Endothelial cell of umbilical vein (primary cell): ENCODE measurements at regions not wholly inside any gene's neighbourhood (a gene's known extent, or its start where the extent isn't known, plus 50 kb on each side); places are given as distances from the start of the nearest gene placed in this dataset.

Experiments used
- BruUV-seq: library from RNA; stranded (reverse); fragments of 400-500 nt; replicated peaks from 2 replicates; lab custom pipeline; 2021; lab: Mats Ljungman, UMichigan
- CTCF ChIA-PET: fragments of 300-600, 350-600 bp; sonication (Branson Sonifier 250); formaldehyde crosslinking; loops from one replicate; lab custom pipeline; 2021; ENCODE audit warnings: antibody characterized with exemption, inconsistent platforms; lab: Charles Lee
- POLR2A ChIA-PET: fragments of 300-600, 350-600 bp; sonication (Branson Sonifier 250); formaldehyde crosslinking; loops from one replicate; lab custom pipeline; 2021; ENCODE audit warnings: antibody characterized with exemption, inconsistent platforms; lab: Charles Lee
- DNase-seq: peaks from one replicate; pipeline ENCODE4 v3.0.0-alpha.2; 2011; ENCODE audit warnings: low read depth, low spot score
- FAIRE-seq: peaks from 2 replicates; lab custom pipeline; 2011; peaks lifted over from hg19 to GRCh38; lab: Jason Lieb, UNC
- H2AFZ ChIP-seq: 2 replicates; pipeline ENCODE4 v1.6.0; 2012; ENCODE audit warnings: low read depth, low read length, control low read depth, inconsistent platforms
- H3K27ac ChIP-seq: 2 replicates; pipeline ENCODE4 v1.5.1; 2011; ENCODE audit warnings: low read depth, mild to moderate bottlenecking, control low read depth, low read length, moderate library complexity; ENCODE audit not compliant: insufficient read depth
- H3K27me3 ChIP-seq, 2 experiments: 2 replicates each; pipeline versions ENCODE4 v1.6.0 to v1.6.1; 2011; ENCODE audit warnings: low read length in 2 of 2, mixed read lengths in 1 of 2; ENCODE audit not compliant: control insufficient read depth in 2 of 2, insufficient read depth in 2 of 2
- H3K36me3 ChIP-seq, 2 experiments: 2 replicates in 1 of 2; 3 replicates in 1 of 2; pipeline ENCODE4 v1.5.1; 2011; ENCODE audit warnings: low read length in 2 of 2, mild to moderate bottlenecking in 1 of 2, moderate library complexity in 1 of 2; ENCODE audit not compliant: control insufficient read depth in 2 of 2, insufficient read depth in 2 of 2; ENCODE audit errors: extremely low read depth in 1 of 2
- H3K4me1 ChIP-seq: 3 replicates; pipeline ENCODE4 v1.5.1; 2011; ENCODE audit warnings: mild to moderate bottlenecking, low read length; ENCODE audit not compliant: control insufficient read depth, insufficient read depth; ENCODE audit errors: extremely low read depth
- H3K4me2 ChIP-seq: 2 replicates; pipeline ENCODE4 v1.6.1; 2011; ENCODE audit warnings: low read length, control low read depth, mixed read lengths; ENCODE audit not compliant: insufficient read depth
- H3K4me3 ChIP-seq, 3 experiments: fragments of 200-600 bp in 1 of 3; sonication (generic), shearing (Covaris generic) in 1 of 3; replicated peaks in 1 of 3; 2 replicates each; pipeline ENCODE4 v1.5.1; 2011 to 2016; ENCODE audit warnings: control low read depth in 3 of 3, low read length in 3 of 3, mild to moderate bottlenecking in 2 of 3, inconsistent platforms in 1 of 3, low read depth in 1 of 3, moderate library complexity in 1 of 3; ENCODE audit not compliant: insufficient read depth in 1 of 3
- H3K79me2 ChIP-seq: 2 replicates; pipeline ENCODE4 v1.6.0; 2012; ENCODE audit warnings: low read length, inconsistent platforms; ENCODE audit not compliant: control insufficient read depth, insufficient read depth
- H3K9ac ChIP-seq: replicated peaks from 2 replicates; pipeline ENCODE3; 2011; ENCODE audit warnings: low read length, control low read depth; ENCODE audit not compliant: insufficient read depth; ENCODE audit errors: extremely low read depth
- H3K9me1 ChIP-seq: replicated peaks from 3 replicates; pipeline ENCODE4 v1.6.0; 2011; ENCODE audit warnings: mild to moderate bottlenecking, low read length; ENCODE audit not compliant: control insufficient read depth, insufficient read depth; ENCODE audit errors: extremely low read depth
- H3K9me3 ChIP-seq: replicated peaks from 2 replicates; pipeline ENCODE4 v1.5.1; 2012; ENCODE audit warnings: low read length, inconsistent platforms; ENCODE audit not compliant: control insufficient read depth, insufficient read depth
- H4K20me1 ChIP-seq: replicated peaks from 2 replicates; pipeline ENCODE3; 2011; ENCODE audit warnings: mild to moderate bottlenecking, low read length; ENCODE audit not compliant: control insufficient read depth, insufficient read depth; ENCODE audit errors: extremely low read depth
- EZH2 ChIP-seq: IDR thresholded peaks from 2 replicates; pipeline ENCODE4 v1.6.1; 2012; ENCODE audit warnings: borderline replicate concordance, low read depth, mild to moderate bottlenecking, moderate library complexity, low read length, inconsistent platforms; ENCODE audit not compliant: severe bottlenecking
- FOS ChIP-seq: IDR thresholded peaks from 2 replicates; pipeline ENCODE4 v1.6.1; 2011; ENCODE audit warnings: mild to moderate bottlenecking, low read length, moderate library complexity, borderline replicate concordance; ENCODE audit not compliant: insufficient read depth
- GATA2 ChIP-seq: IDR thresholded peaks from 2 replicates; pipeline ENCODE4 v1.7.0; 2011; ENCODE audit warnings: low read depth, mild to moderate bottlenecking, moderate library complexity, mixed read lengths, low read length; ENCODE audit not compliant: insufficient read length, insufficient read depth
- JUN ChIP-seq: IDR thresholded peaks from 2 replicates; pipeline ENCODE4 v1.6.1; 2011; ENCODE audit warnings: borderline replicate concordance, low read depth; ENCODE audit not compliant: insufficient read length, insufficient read depth
- MYC ChIP-seq: IDR thresholded peaks from one replicate; pipeline ENCODE4 v1.6.1; 2011; ENCODE audit warnings: mild to moderate bottlenecking, low read depth, low read length
- POLR2A ChIP-seq: IDR thresholded peaks from 2 replicates; pipeline ENCODE4 v1.6.1; 2012; ENCODE audit warnings: low read depth, mild to moderate bottlenecking, control low read depth, low read length
- POLR2AphosphoS5 ChIP-seq: IDR thresholded peaks from 2 replicates; pipeline ENCODE4 v1.6.1; 2012; ENCODE audit warnings: low read depth, mild to moderate bottlenecking, control low read depth, low read length, moderate library complexity; ENCODE audit not compliant: insufficient read depth
- dilution Hi-C: fragments of 300-500 bp; cut with MboI; formaldehyde crosslinking; loops from one replicate; pipeline ENCODE4 v1.15.0; 2019; ENCODE audit warnings: low sequenced_read_pairs; ENCODE audit not compliant: extremely low pct_ligation_motif_present
- intact Hi-C: fragments of 100-400 bp; cut with micrococcal nuclease; formaldehyde crosslinking; loops from one replicate; pipeline ENCODE4 v1.10.0; 2022
- TF ChIP-seq, protein P1 (sequence below): IDR thresholded peaks from 2 replicates; pipeline ENCODE4 v1.6.1; 2011; ENCODE audit not compliant: insufficient read depth, insufficient read length
- TF ChIP-seq, protein P2 (sequence below), 2 donors: IDR thresholded peaks; 1 replicate in 1 of 2; 2 replicates in 1 of 2; pipeline ENCODE4 v1.5.1; 2011; ENCODE audit warnings: low read length in 2 of 2, mild to moderate bottlenecking in 2 of 2, moderate library complexity in 2 of 2, control low read depth in 1 of 2, inconsistent platforms in 1 of 2, low read depth in 1 of 2; ENCODE audit not compliant: insufficient read depth in 1 of 2; ENCODE audit errors: extremely low read depth in 1 of 2

DNA sequence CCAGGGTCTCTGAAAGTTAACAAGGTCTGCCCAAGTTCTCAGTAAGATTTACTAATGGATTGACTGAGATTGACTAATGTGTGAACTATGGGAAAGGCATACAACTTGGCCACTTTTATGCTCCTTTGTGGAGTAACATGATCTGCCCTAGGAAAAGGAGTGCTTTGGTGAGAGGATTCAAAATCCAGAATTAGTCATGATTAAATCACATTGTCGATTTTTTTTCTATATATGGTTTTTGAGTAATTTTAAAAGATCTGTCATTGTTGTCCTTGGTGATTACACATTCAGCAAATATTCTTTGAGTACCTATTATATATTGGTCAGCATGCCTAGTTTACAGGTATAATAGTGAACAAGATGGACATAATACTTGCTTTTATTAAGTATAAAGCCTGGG, 147.7 kb upstream of the SYT10 start:
- no peaks in the 10 kb centered on the region for H3K27me3 ChIP-seq
- no peak overlapping the region for H2AFZ ChIP-seq
- intact Hi-C loops = no loop called here
- H3K4me2 ChIP-seq = no peak overlapping the region
- dilution Hi-C loops = no loop called here
- CTCF ChIA-PET = no interaction called here
- no peak overlapping the region for H3K4me3 ChIP-seq
- POLR2A ChIA-PET = no interaction called here
- no peaks in the 10 kb centered on the region for H3K4me1 ChIP-seq
- no peaks in the 10 kb centered on the region for H4K20me1 ChIP-seq
- H3K9me1 ChIP-seq = no peaks in the 10 kb centered on the region
- no peak for FAIRE-seq
- DNase-seq = no peak
- no peaks in the 10 kb centered on the region for H3K79me2 ChIP-seq
- no peak overlapping the region for H3K27ac ChIP-seq
- no peak overlapping the region for H3K9ac ChIP-seq
- no peaks in the 10 kb centered on the region for H3K36me3 ChIP-seq
- TF ChIP-seq GATA2 (no peak), JUN (no peak), MYC (no peak), POLR2A (no peak), FOS (no peak), POLR2AphosphoS5 (no peak), EZH2 (no peak)
- TF ChIP-seq, protein P1, sequence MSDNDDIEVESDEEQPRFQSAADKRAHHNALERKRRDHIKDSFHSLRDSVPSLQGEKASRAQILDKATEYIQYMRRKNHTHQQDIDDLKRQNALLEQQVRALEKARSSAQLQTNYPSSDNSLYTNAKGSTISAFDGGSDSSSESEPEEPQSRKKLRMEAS = no peak
- TF ChIP-seq, protein P2, sequence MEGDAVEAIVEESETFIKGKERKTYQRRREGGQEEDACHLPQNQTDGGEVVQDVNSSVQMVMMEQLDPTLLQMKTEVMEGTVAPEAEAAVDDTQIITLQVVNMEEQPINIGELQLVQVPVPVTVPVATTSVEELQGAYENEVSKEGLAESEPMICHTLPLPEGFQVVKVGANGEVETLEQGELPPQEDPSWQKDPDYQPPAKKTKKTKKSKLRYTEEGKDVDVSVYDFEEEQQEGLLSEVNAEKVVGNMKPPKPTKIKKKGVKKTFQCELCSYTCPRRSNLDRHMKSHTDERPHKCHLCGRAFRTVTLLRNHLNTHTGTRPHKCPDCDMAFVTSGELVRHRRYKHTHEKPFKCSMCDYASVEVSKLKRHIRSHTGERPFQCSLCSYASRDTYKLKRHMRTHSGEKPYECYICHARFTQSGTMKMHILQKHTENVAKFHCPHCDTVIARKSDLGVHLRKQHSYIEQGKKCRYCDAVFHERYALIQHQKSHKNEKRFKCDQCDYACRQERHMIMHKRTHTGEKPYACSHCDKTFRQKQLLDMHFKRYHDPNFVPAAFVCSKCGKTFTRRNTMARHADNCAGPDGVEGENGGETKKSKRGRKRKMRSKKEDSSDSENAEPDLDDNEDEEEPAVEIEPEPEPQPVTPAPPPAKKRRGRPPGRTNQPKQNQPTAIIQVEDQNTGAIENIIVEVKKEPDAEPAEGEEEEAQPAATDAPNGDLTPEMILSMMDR (IDR thresholded peaks at IDR 0.05; ENCODE audit: extremely low read depth in 1 of 2, insufficient read depth in 1 of 2, low read depth in 1 of 2, low read length in 2 of 2) = no peak
- BruUV-seq = no TSS peak
- H3K9me3 ChIP-seq = peaks cover 3% of the 10 kb centered on the region
